ENCODE measurements at regions not wholly inside any gene's neighbourhood (a gene's known extent, or its start where the extent isn't known, plus 50 kb on each side); places are given as distances from the start of the nearest gene placed in this dataset.
"Not testable (repeated sequence)": the region's sequence is repeated elsewhere in the genome, so short reads cannot be mapped to it uniquely, and the experiment has no call there.

GRCh38 chr1:61556631-61557030, 168.3 kb downstream of the TM2D1 start:
- no peak for DNase-seq
- H3K36me3 ChIP-seq, result no peaks in the 10 kb centered on the region
- H3K4me1 ChIP-seq, result no peaks in the 10 kb centered on the region
- H3K4me3 ChIP-seq, result no peak overlapping the region
- no peak for TF ChIP-seq CTCF (IDR thresholded peaks at IDR 0.05)
- no peak overlapping the region for H3K27ac ChIP-seq
- peaks cover 0 to 11% (median 0%) of the 10 kb centered on the region in 3 donors for H3K9me3 ChIP-seq
- intact Hi-C loops (cut with DNase I; ENCODE audit: low total_unique reads), result no loop called here
- H3K27me3 ChIP-seq, result no peaks in the 10 kb centered on the region

GRCh38 chr1:61552630-61553305, 172.2 kb downstream of the TM2D1 start:
- no peaks in the 10 kb centered on the region for H3K4me1 ChIP-seq
- no peak overlapping the region for H3K27ac ChIP-seq
- H3K4me3 ChIP-seq, result no peak overlapping the region
- peak in 1 of 2 donors; percentile 21 for DNase-seq
- H3K9me3 ChIP-seq, result peaks cover 0 to 11% (median 0%) of the 10 kb centered on the region in 3 donors
- intact Hi-C loops (cut with DNase I; ENCODE audit: low total_unique reads), result no loop called here
- H3K36me3 ChIP-seq, result no peaks in the 10 kb centered on the region
- no peaks in the 10 kb centered on the region for H3K27me3 ChIP-seq
- TF ChIP-seq CTCF (IDR thresholded peaks at IDR 0.05), result no peak

- H3K27ac ChIP-seq; H3K9me3 ChIP-seq; H3K27me3 ChIP-seq; H3K4me3 ChIP-seq; H3K4me1 ChIP-seq; intact Hi-C loops (cut with DNase I; ENCODE audit: low total_unique reads); DNase-seq; H3K36me3 ChIP-seq: not testable (repeated sequence)
Measured at GRCh38 chr1:61547302-61547701, 177.6 kb downstream of the TM2D1 start.

- DNase-seq; H3K27ac ChIP-seq; H3K27me3 ChIP-seq; H3K4me3 ChIP-seq; intact Hi-C loops (cut with DNase I; ENCODE audit: low total_unique reads); H3K4me1 ChIP-seq; H3K9me3 ChIP-seq; H3K36me3 ChIP-seq: not testable (repeated sequence)
Measured at GRCh38 chr1:61544870-61545269, 180.1 kb downstream of the TM2D1 start.

GRCh38 chr1:61543498-61543897, 181.4 kb downstream of the TM2D1 start:
- DNase-seq; intact Hi-C loops (cut with DNase I; ENCODE audit: low total_unique reads); H3K36me3 ChIP-seq; H3K4me3 ChIP-seq; H3K9me3 ChIP-seq; H3K27ac ChIP-seq; H3K27me3 ChIP-seq; H3K4me1 ChIP-seq: not testable (repeated sequence)

GRCh38 chr1:61539720-61540462, 185.1 kb downstream of the TM2D1 start:
- Histone ChIP-seq H3K9me3 (no peaks in the 10 kb centered on the region), H3K27ac (no peak overlapping the region), H3K36me3 (no peaks in the 10 kb centered on the region), H3K4me1 (no peaks in the 10 kb centered on the region), H3K27me3 (no peaks in the 10 kb centered on the region), H3K4me3 (no peak overlapping the region)
- DNase-seq, result peak in 1 of 2 donors; percentile 21
- intact Hi-C loops (cut with DNase I; ENCODE audit: low total_unique reads), result no loop called here
- no peak for TF ChIP-seq CTCF (IDR thresholded peaks at IDR 0.05)

GRCh38 chr1:61538228-61538627, 186.7 kb downstream of the TM2D1 start:
- H3K27me3 ChIP-seq, result no peaks in the 10 kb centered on the region
- H3K4me3 ChIP-seq, result no peak overlapping the region
- no peaks in the 10 kb centered on the region for H3K9me3 ChIP-seq
- H3K36me3 ChIP-seq, result no peaks in the 10 kb centered on the region
- no peak for TF ChIP-seq CTCF (IDR thresholded peaks at IDR 0.05)
- intact Hi-C loops (cut with DNase I; ENCODE audit: low total_unique reads), result no loop called here
- no peak for DNase-seq
- no peaks in the 10 kb centered on the region for H3K4me1 ChIP-seq
- no peak overlapping the region for H3K27ac ChIP-seq
